ENCODE measurements at regions not wholly inside any gene's neighbourhood (a gene's known extent, or its start where the extent isn't known, plus 50 kb on each side); places are given as distances from the start of the nearest gene placed in this dataset.

DNA sequence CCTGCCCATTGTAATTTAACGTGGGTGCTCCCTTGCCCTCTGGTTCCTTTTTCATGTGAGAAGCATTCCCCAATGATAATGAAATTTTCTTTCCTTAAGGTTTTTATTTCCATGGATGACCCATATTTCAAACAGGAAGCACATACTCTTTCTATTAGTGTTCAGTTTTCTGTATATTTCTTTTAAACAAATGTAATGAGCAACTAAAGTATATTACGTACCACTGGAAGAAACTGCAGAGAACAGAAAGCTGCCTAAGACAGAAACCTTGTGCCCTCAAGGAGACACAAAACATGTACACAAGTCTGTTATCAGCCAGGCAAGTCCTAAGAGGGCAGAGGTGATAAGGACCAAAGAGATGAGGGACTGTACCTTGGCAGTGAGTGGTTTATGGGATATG is 414.9 kb downstream of the ETNK1 start:
- TF ChIP-seq CTCF (IDR thresholded peaks at IDR 0.05 in 4 of 5, conservative IDR thresholded peaks at IDR 0.05 in 1 of 5), result no peak
- TF ChIP-seq POLR2A (IDR thresholded peaks at IDR 0.05), result no peak

Data from gastrocnemius medialis (tissue), 4 donors.